Spleen (tissue), 11 donors: ENCODE measurements at regions not wholly inside any gene's neighbourhood (a gene's known extent, or its start where the extent isn't known, plus 50 kb on each side); places are given as distances from the start of the nearest gene placed in this dataset.

Experiments used
- DNase-seq: peaks from one replicate; pipeline ENCODE4 v3.0.0-alpha.2; 2020
- H3K27ac ChIP-seq, 8 donors: fragments of 200-600 bp; sonication (generic) in 7 of 8; 1 replicate in 4 of 8; 2 replicates in 4 of 8; pipeline versions ENCODE4 v1.5.0 to v1.8.0; 2016 to 2021; ENCODE audit warnings: inconsistent platforms in 4 of 8, mild to moderate bottlenecking in 4 of 8, moderate library complexity in 1 of 8
- H3K27me3 ChIP-seq, 7 donors: fragments of 200-600 bp; sonication (generic) in 6 of 7; replicated peaks in 1 of 7; 1 replicate in 4 of 7; 2 replicates in 3 of 7; pipeline versions ENCODE4 v1.5.0 to v1.8.0; 2016 to 2021; ENCODE audit warnings: inconsistent platforms in 3 of 7, mild to moderate bottlenecking in 1 of 7
- H3K36me3 ChIP-seq, 6 donors: fragments of 200-600 bp; sonication (generic) in 5 of 6; 1 replicate in 4 of 6; 2 replicates in 2 of 6; pipeline versions ENCODE4 v1.5.0 to v1.8.0; 2016 to 2021; ENCODE audit warnings: inconsistent platforms in 2 of 6
- H3K4me1 ChIP-seq, 6 donors: fragments of 200-600 bp; sonication (generic) in 5 of 6; 1 replicate in 3 of 6; 2 replicates in 3 of 6; pipeline versions ENCODE4 v1.5.0 to v1.8.0; 2016 to 2021; ENCODE audit warnings: inconsistent platforms in 3 of 6
- H3K4me3 ChIP-seq, 8 donors: fragments of 200-600 bp; sonication (generic) in 7 of 8; 1 replicate in 4 of 8; 2 replicates in 4 of 8; pipeline versions ENCODE4 v1.5.0 to v1.8.0; 2016 to 2021; ENCODE audit warnings: inconsistent platforms in 4 of 8, mild to moderate bottlenecking in 4 of 8, moderate library complexity in 2 of 8
- H3K9me3 ChIP-seq, 8 donors: fragments of 200-600 bp; sonication (generic) in 7 of 8; 1 replicate in 4 of 8; 2 replicates in 4 of 8; pipeline versions ENCODE4 v1.5.0 to v1.8.0; 2016 to 2021; ENCODE audit warnings: inconsistent platforms in 4 of 8
- CTCF ChIP-seq, 11 experiments: fragments of 200-600 bp in 7 of 11; fragments of 450-650 bp in 4 of 11; sonication (generic) in 4 of 11; IDR thresholded peaks in 8 of 11; conservative IDR thresholded peaks in 3 of 11; 1 replicate in 7 of 11; 2 replicates in 4 of 11; pipeline versions ENCODE4 v1.4.0 to v1.8.0; 2016 to 2021; ENCODE audit warnings: antibody characterized with exemption in 11 of 11, inconsistent platforms in 4 of 11, mild to moderate bottlenecking in 1 of 11
- POLR2A ChIP-seq, 3 donors: fragments of 450-650 bp; IDR thresholded peaks; one replicate each; pipeline ENCODE4 v1.5.1; 2017; ENCODE audit warnings: antibody characterized with exemption in 3 of 3, mild to moderate bottlenecking in 1 of 3
- POLR2AphosphoS5 ChIP-seq, 3 donors: sonication (generic); formaldehyde crosslinking; IDR thresholded peaks; one replicate each; pipeline ENCODE4 v1.5.1; 2017; ENCODE audit warnings: antibody characterized with exemption in 3 of 3
- WGBS, 5 donors: extraction: QIAGEN DNeasy Blood & Tissue Kit in 3 of 5; methylation state at CpG; one replicate each; pipeline versions ENCODE4 v1.1.5 to v1.1.7; 2013 to 2018; 5-methylcytosine and 5-hydroxymethylcytosine counted together
- intact Hi-C: fragments of 100-400 bp; cut with DNase I; formaldehyde crosslinking; loops from one replicate; pipeline ENCODE4 v1.15.0; 2023; ENCODE audit warnings: low total_unique reads
- donor health status: healthy with polysubstance abuse.
- donor health status: DM: no; HTN: no; CAD: no; lungs with moderate emphysema.
- donor health status: DM: no; HTN: no; CAD: no.
- donor health status: Bipolar disorder and iron deficiency.
- donor health status: healthy.
- donor health status: DM: no; HTN: no; CAD: no.
- donor health status: DM: yes; HTN: yes; CAD: no.

DNA sequence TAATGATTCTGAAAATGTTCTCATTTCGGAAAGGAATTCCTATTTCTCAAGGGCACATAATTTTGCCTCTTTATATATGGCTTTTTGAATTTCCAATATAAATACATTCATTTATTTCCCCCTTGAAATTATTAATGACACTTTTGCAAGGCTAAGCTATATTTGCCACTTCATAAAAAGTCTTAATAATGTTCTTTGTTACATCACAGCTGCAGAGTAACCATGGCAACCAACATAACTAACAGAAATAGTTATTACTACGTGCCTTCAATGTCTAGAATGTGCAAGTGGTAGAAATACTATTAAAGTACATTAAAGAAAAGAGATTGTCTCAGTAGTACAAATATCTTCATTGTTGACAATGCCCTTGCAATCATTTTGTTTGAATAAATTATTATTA, 471.8 kb downstream of the C3orf38 start:
- Histone ChIP-seq H3K9me3 (no peaks in the 10 kb centered on the region), H3K4me1 (no peaks in the 10 kb centered on the region), H3K27ac (no peak overlapping the region), H3K36me3 (no peaks in the 10 kb centered on the region), H3K27me3 (no peaks in the 10 kb centered on the region), H3K4me3 (no peak overlapping the region)
- WGBS, 5 donors: 55 to 73% (median 63%) methylated on average over 2 of the region's 2 CpGs
- intact Hi-C loops: no loop called here
- no peak for DNase-seq
- no peak for TF ChIP-seq POLR2AphosphoS5 (IDR thresholded peaks at IDR 0.05)
- TF ChIP-seq CTCF (IDR thresholded peaks at IDR 0.05 in 8 of 11, conservative IDR thresholded peaks at IDR 0.05 in 3 of 11): no peak
- TF ChIP-seq POLR2A (IDR thresholded peaks at IDR 0.05): no peak

GRCh38 chr3:88623709-88624108, 473.9 kb downstream of the C3orf38 start:
- Histone ChIP-seq H3K27ac (no peak overlapping the region), H3K4me1 (no peaks in the 10 kb centered on the region), H3K27me3 (no peaks in the 10 kb centered on the region), H3K9me3 (no peaks in the 10 kb centered on the region), H3K36me3 (no peaks in the 10 kb centered on the region), H3K4me3 (no peak overlapping the region)
- intact Hi-C loops: no loop called here
- DNase-seq: no peak
- TF ChIP-seq POLR2A (IDR thresholded peaks at IDR 0.05): no peak
- no peak for TF ChIP-seq CTCF (IDR thresholded peaks at IDR 0.05 in 8 of 11, conservative IDR thresholded peaks at IDR 0.05 in 3 of 11)
- TF ChIP-seq POLR2AphosphoS5 (IDR thresholded peaks at IDR 0.05): no peak

DNA sequence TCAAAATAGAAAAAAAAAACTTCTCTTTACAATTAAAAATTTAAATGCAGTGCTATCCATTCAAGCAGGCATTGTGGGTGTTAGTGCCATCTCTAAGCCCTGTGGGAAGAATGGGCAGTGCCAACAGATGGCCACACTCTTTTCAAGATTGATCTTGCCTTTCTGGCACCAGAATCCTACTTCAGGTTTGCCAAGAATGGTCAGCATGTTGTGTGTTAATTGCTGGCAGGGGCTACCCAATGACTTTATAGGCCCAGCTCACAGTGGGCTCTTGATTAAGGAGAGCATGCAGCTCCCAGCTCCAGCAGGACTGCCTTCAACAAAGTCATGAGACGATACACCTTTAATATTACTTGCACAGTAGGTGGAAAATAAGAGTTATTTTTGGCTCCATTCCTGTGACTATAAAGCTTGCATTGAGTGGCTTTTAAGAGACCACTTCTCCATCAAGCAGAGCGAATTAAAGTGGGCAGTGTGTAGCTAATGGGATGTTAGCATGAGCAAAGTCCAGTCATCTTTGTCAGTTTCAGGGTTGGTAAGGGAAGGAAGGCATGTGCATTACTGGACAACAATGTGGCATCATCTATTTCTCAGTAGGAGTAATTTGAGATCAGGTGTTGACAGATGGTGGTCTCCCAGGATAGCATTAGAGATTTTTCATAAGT, 476.8 kb downstream of the C3orf38 start:
- H3K27me3 ChIP-seq: no peaks in the 10 kb centered on the region
- H3K9me3 ChIP-seq: no peaks in the 10 kb centered on the region
- H3K27ac ChIP-seq: no peak overlapping the region
- no peak overlapping the region for H3K4me3 ChIP-seq
- no peak for DNase-seq
- H3K36me3 ChIP-seq: no peaks in the 10 kb centered on the region
- TF ChIP-seq POLR2AphosphoS5 (IDR thresholded peaks at IDR 0.05) (no peak), CTCF (IDR thresholded peaks at IDR 0.05 in 8 of 11, conservative IDR thresholded peaks at IDR 0.05 in 3 of 11) (no peak), POLR2A (IDR thresholded peaks at IDR 0.05) (no peak)
- no peaks in the 10 kb centered on the region for H3K4me1 ChIP-seq
- intact Hi-C loops: no loop called here
- 71 to 87% (median 77%) methylated on average over 2 of the region's 2 CpGs for WGBS, 5 donors

DNA sequence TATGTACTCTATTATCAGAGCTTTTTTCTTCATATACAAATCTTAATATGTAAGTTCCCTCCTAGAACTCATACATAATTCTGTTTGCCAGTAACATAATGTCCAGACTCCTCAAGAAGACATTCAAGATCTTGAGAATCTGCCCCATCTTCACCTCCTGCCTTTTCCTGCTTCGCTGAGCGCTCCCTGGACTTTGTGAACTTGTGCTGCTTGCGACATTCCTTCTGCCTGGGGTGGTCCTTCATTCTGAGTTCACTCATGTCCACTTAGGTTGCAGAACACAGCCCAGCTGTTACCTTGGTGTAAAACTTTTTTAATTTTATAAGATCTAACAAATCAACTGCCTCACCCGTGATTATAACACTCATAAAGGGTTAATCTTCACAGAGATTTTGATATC, 478.5 kb upstream of the EPHA3 start:
- no peaks in the 10 kb centered on the region for H3K27me3 ChIP-seq
- intact Hi-C loops: no loop called here
- WGBS, 5 donors: 84 to 95% (median 87%) methylated on average over 4 of the region's 4 CpGs
- H3K4me1 ChIP-seq: no peaks in the 10 kb centered on the region
- no peak for TF ChIP-seq POLR2AphosphoS5 (IDR thresholded peaks at IDR 0.05)
- no peak for TF ChIP-seq CTCF (IDR thresholded peaks at IDR 0.05 in 8 of 11, conservative IDR thresholded peaks at IDR 0.05 in 3 of 11)
- no peak for TF ChIP-seq POLR2A (IDR thresholded peaks at IDR 0.05)
- no peaks in the 10 kb centered on the region for H3K9me3 ChIP-seq
- H3K4me3 ChIP-seq: no peak overlapping the region
- no peak for DNase-seq
- no peaks in the 10 kb centered on the region for H3K36me3 ChIP-seq
- H3K27ac ChIP-seq: no peak overlapping the region
